HG03159 (cell line): ENCODE measurements at regions not wholly inside any gene's neighbourhood (a gene's known extent, or its start where the extent isn't known, plus 50 kb on each side); places are given as distances from the start of the nearest gene placed in this dataset.

Experiments
- ATAC-seq: cut with Tn5 transposase; IDR thresholded peaks from one replicate; pipeline ENCODE4 v1.9.1; 2021; ENCODE audit warnings: mild to moderate bottlenecking, moderate library complexity; ENCODE audit not compliant: unreplicated experiment

- no peak for ATAC-seq
Observed at GRCh38 chr6:37556881-37557644, 57.4 kb upstream of the CCDC167 start.

- no peak for ATAC-seq
Observed at GRCh38 chr6:37555040-37555781, 55.5 kb upstream of the CCDC167 start.

GRCh38 chr6:37554480-37554819, 54.8 kb upstream of the CCDC167 start:
- no peak for ATAC-seq

- no peak for ATAC-seq
Observed at GRCh38 chr6:37552267-37552666, 52.6 kb upstream of the CCDC167 start.

GRCh38 chr6:37551867-37552266, 52.2 kb upstream of the CCDC167 start:
- no peak for ATAC-seq

GRCh38 chr6:37551446-37551845, 51.8 kb upstream of the CCDC167 start:
- no peak for ATAC-seq

GRCh38 chr6:37551002-37551401, 51.3 kb upstream of the CCDC167 start:
- ATAC-seq, result no peak

GRCh38 chr6:37550191-37550831, 50.6 kb upstream of the CCDC167 start:
- ATAC-seq, result no peak

- no peak for ATAC-seq
Observed at GRCh38 chr6:37549558-37549957, 49.9 kb upstream of the CCDC167 start.
